ENCODE measurements at regions not wholly inside any gene's neighbourhood (a gene's known extent, or its start where the extent isn't known, plus 50 kb on each side); places are given as distances from the start of the nearest gene placed in this dataset.

GRCh38 chr12:4992871-4993270 is 50.8 kb upstream of the KCNA5 start:
- no peak for DNase-seq
- ChIA-PET POLR2A (no interaction called here), CTCF (no interaction called here)
- TF ChIP-seq CTCF (IDR thresholded peaks at IDR 0.05): no peak
- Mint-ChIP-seq H3K27ac (no peak overlapping the region), H3K27me3 (peaks cover 40% of the 10 kb centered on the region), H3K4me3 (no peak overlapping the region), H3K36me3 (ENCODE audit: low read depth) (no peaks in the 10 kb centered on the region), H3K9me3 (no peaks in the 10 kb centered on the region), H3K4me1 (ENCODE audit: low read depth) (no peaks in the 10 kb centered on the region)
- Histone ChIP-seq H3K27ac (ENCODE audit: low read depth in 1 of 2, low read length in 2 of 2) (no peak overlapping the region), H3K36me3 (ENCODE audit: insufficient read depth, low read length) (no peaks in the 10 kb centered on the region), H3K4me3 (ENCODE audit: low read length) (no peak overlapping the region), H3K9me3 (ENCODE audit: control insufficient read depth in 1 of 2, insufficient read depth in 1 of 2, low read length in 2 of 2) (peaks cover 0 to 5% of the 10 kb centered on the region in 2 experiments), H3K4me1 (ENCODE audit: insufficient read depth, low read length) (no peaks in the 10 kb centered on the region), H3K27me3 (ENCODE audit: control insufficient read depth in 1 of 2, insufficient read depth in 2 of 2, low read length in 2 of 2) (peaks cover 3 to 4% of the 10 kb centered on the region in 2 experiments)
- ATAC-seq (ENCODE audit: poor library complexity): no peak
- intact Hi-C loops (cut with DNase I, micrococcal nuclease): no loop called here
